ENCODE measurements at regions not wholly inside any gene's neighbourhood (a gene's known extent, or its start where the extent isn't known, plus 50 kb on each side); places are given as distances from the start of the nearest gene placed in this dataset.

DNA sequence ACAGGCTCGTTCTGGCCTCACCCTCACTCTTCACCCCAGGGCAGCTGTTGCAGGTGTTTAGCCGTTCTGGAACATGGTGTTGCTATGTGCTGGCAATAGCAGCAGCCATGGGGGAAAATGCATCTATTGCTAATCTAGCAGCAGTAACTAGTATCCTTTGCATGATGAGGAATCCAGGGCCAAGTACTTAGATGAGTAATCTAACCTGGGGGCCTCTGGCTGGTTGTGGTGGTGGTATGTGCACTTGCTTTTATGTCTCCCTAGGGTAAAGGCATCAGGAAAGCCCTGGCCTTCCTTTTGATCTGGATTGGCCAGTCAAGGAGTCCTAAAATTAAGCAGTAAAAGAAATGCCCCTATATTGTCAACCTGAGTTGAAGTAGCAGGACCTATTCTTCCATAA, 594.5 kb upstream of the MAP3K7 start:
- DNase-seq (ENCODE audit: low spot score) = no peak

DNA sequence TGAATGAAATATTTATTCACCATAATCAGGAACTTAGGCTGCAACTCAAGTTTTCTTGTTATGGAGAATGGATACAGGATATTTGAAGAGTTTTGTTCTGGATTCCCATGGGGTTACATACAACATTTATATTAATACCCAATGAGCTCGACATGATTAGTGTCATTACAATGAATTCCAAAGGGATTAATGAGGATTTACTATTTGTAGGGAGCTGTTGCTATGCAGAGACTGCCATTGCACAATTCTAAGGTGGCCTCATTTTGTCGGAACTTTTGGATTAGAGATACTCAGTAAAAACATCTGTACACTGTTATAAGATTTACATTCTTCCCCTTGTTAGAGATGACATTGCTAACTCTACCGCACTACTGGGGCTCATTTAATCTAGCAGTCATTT, 586.8 kb upstream of the MAP3K7 start:
- no peak for DNase-seq (ENCODE audit: low spot score)

- DNase-seq (ENCODE audit: low spot score) = no peak
These were observed 586.3 kb upstream of the MAP3K7 start for GRCh38 chr6:91173186-91173585.

GRCh38 chr6:91171754-91172462, 585.0 kb upstream of the MAP3K7 start:
- DNase-seq (ENCODE audit: low spot score) = no peak

GRCh38 chr6:91167846-91168245, 581.0 kb upstream of the MAP3K7 start:
- DNase-seq (ENCODE audit: low spot score) = no peak

DNA sequence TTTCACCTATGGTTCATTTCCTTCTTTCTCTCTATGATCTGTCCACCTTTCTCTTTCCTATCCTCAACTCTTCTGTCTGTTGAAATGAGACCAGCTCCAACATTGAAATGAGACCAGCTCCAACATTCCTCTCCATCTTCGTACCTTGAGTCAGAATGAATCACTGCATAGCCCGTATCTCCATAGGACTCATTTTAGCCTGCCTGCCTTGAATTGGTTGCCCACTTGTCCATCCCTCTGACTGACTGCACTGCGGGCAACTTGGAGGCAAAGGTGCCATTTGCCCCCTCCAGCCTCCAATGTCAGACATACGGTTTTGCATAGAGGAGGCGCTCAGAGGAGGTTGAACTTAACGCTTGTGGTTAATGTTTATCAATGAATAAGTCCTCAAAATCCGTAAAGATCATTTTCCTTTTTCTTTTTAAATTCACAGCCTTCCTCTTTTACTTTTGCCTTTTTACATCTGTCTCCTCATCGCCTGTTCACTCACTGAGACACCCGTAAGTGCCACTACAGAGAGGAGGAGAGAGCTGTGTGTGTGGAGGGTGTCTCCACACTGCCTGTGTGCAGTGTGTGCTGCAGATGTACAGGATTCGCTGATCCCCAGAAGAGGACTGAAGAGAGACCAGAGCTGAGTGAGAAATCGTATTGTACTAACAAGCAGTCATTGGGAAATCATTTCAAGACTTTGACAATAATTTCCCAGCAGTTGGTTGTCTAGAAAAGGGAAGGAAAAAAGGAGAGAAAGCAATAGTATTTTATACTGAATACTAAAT, 579.6 kb upstream of the MAP3K7 start:
- no peak for DNase-seq (ENCODE audit: low spot score)

- DNase-seq (ENCODE audit: low spot score) = no peak
These were observed 577.2 kb upstream of the MAP3K7 start for GRCh38 chr6:91164105-91164504.

GRCh38 chr6:91161246-91161645, 574.4 kb upstream of the MAP3K7 start:
- DNase-seq (ENCODE audit: low spot score) = no peak

DNA sequence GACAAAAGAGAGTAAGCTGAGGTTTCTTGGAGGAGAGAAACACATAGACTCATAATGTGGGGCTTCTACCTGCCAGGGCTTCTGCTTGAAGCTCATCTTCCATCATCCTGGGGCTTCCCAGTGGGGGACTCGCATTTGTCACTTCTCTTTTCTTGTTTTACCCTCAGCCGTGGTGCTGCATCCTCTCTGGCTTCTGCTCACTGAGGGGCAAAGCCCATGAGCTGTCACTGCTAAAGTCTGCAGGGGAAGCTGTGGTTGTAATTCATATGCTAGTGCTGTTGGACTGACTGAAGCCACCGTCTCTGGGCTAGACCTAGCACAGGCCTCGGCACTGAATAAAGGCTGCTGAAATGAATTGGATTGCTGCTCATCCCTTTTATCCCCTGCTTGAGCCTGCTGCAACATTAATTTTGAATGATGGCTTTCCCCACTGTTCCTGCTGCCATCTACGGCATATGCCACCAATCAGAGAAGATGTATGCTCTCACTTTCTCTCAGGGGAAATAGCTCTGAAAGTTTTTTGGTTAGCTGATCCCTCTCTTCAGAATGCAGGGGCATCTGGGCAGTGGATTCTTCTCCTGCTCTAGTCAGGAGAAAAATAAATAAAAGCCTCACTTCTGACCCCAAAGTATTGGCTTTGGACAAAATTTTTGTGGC, 568.4 kb upstream of the MAP3K7 start:
- DNase-seq (ENCODE audit: low spot score) = no peak

DNA sequence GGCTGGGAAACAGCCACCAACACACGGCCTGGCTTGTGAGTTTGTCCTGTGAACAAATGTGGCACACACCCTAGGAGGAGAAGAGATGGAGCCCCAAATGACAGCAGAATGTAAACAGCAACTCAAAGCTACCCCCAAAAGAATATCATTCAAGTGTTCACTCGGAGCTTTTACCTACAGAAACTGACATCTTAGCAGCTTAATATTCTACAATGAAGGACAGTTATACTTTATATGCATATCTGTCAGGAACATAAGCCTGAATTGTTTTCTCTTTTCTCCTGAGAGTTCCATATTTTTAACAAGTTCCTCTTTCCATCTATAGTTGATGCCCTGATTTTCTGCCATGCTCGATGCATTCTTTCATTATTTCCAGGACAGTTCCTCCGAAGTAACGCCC, 566.0 kb upstream of the MAP3K7 start:
- no peak for DNase-seq (ENCODE audit: low spot score)

DNA sequence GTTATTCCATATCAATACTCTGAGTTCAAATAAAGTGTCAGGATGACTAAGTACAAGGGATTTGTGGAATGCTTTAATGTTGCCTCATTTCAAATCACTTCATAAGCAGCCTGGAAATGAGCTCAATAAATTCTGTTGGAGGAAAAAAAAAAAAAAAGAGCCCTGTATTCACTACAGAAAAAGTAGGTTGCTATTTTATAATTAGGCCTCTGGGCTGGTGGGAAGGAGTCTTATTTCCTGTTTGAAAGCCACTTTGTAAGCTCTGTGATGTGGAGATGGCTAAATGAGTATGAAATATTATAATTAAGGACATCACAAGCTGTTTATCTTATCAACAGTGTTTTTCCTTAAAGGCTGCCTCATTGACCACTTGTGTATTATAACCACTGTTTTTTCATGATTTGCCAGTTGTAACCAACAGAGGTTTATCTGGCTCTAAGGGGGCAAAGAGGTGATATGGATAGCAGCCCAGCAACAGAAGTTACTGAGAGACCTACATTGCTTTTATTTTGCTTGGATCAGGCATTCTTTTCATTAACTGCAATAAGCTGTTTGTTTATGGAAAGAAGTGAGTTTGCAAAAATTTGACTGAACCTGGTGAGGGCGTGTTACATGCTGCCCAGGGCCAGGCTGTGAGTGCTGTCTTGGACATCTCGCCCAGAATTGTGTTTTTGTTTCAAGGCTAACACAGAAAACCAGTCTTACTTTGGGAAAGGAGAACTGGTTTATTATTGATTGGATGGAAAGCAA, 563.3 kb upstream of the MAP3K7 start:
- DNase-seq (ENCODE audit: low spot score) = peak; percentile 17

GRCh38 chr6:91149246-91149955, 562.5 kb upstream of the MAP3K7 start:
- DNase-seq (ENCODE audit: low spot score) = no peak

DNA sequence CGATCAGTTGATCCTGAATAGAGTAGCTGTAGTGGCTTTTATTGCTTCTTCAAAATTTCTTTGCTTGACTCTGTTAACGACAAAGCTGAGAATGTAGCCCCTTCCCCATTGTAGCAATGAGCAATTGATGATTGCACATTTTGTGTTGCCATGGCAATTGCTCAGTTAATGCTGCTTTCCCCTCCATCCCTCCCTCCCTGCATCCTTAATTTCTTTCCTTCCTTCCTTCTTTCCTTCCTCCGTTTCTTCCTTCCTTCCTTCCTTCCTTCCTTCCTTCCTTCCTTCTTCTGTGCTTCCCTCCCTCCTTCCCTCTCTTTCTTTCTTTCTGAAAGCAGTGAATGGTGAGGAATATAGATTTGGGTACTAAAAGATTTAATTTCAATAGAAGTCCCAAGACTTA, 557.3 kb upstream of the MAP3K7 start:
- DNase-seq (ENCODE audit: low spot score) = no peak

GRCh38 chr6:91142154-91142553, 555.3 kb upstream of the MAP3K7 start:
- DNase-seq (ENCODE audit: low spot score) = no peak

- DNase-seq (ENCODE audit: low spot score) = no peak
These were observed 554.5 kb upstream of the MAP3K7 start for GRCh38 chr6:91141346-91141745.

DNA sequence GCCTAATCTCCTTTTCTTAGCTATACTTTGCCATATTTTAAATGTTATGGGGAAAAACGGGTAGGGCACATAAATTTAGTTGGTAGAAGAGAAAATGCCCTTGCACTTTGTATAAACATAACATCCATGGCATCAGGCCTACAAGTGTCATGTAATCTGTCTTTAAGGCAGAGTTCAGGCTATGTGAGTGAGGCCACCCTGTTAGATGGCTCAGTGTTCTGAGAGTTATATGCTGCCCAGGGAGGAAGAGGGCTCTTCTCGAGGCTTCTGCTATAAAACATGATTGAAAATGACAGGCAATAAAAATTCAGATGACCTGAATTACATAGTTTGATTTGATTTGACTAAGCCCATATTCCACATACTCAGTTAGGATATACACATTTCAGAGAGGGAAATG, 553.6 kb upstream of the MAP3K7 start:
- DNase-seq (ENCODE audit: low spot score) = no peak

DNA sequence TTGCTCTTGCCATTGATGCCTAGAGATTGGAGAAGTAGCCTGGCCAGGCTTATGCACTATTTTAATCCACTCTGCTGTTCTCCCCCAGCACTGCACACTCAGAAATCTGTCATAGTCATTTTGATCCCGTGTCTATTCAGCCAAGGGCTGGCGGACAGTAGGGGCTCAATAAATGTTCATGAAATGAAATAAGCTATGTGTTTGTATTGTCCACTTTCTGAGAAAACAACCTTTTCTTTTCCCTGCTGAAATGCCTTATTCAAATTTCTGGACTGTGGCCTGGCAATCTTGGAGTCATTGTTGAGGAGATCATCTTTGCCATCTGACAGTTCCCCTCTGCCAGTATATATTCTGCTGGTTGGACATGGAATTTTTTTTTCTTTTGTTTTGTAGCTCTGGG, 550.4 kb upstream of the MAP3K7 start:
- DNase-seq (ENCODE audit: low spot score) = no peak

GRCh38 chr6:91135406-91136103, 548.7 kb upstream of the MAP3K7 start:
- DNase-seq (ENCODE audit: low spot score) = no peak

GRCh38 chr6:91132461-91132860, 545.6 kb upstream of the MAP3K7 start:
- DNase-seq (ENCODE audit: low spot score) = peak; percentile 86

DNA sequence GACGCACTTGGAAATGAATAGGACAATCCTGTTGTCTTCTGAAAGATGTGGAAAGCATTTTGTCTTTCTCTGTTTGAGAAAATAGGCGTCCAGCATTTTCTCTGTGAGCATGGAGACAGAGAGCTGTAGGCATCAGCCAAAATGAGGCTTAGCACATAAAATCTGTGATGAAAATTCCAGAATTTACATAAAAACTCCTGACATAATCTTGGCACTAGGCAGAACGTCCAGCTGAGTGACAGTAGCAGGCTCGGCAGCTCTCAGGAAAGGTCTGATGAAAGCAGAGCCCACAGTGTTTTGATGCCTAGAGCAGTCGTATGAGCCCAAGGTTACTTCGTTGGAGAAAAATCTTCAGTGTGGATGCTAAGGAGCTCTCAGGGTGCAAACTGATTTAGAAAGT, 543.3 kb upstream of the MAP3K7 start:
- DNase-seq (ENCODE audit: low spot score) = no peak

DNA sequence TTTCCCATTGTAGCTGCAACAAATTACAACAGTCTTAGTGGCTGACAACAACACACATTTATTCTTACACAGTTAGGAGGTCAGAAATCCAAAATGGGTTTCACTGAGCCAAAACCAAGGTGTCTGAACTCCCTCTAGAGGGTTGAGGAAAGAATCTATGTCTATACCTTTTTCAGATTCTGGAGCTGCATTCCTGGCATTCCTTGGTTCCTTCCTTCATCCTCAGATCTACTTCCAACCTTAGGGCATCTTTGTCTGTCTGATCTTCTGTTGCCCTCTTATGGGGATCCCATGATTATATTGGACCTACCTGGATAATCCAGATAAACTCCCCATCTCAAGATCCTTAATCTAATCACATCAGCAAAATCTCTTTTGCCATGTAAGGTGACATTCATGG, 540.9 kb upstream of the MAP3K7 start:
- no peak for DNase-seq (ENCODE audit: low spot score)
